WTC11 (cell line): ENCODE measurements at regions not wholly inside any gene's neighbourhood (a gene's known extent, or its start where the extent isn't known, plus 50 kb on each side); places are given as distances from the start of the nearest gene placed in this dataset.

ENCODE experiments used
- ATAC-seq: fragments of 200-7000 bp; cut with Tn5 transposase; 2 replicates; pipeline ENCODE4 v1.10.0; 2021; ENCODE audit warnings: mild to moderate bottlenecking, moderate library complexity
- CTCF ChIA-PET: fragments of 300-600 bp; sonication (Branson Sonifier 250); formaldehyde crosslinking; loops from one replicate; lab custom pipeline; 2021; ENCODE audit warnings: antibody characterized with exemption; lab: Charles Lee
- POLR2A ChIA-PET: fragments of 350-600 bp; sonication (Branson Sonifier 250); formaldehyde crosslinking; loops from one replicate; lab custom pipeline; 2021; ENCODE audit warnings: antibody characterized with exemption; lab: Charles Lee
- DNase-seq: peaks from one replicate; pipeline ENCODE4 v3.0.0; 2021; ENCODE audit warnings: low spot score
- H3K27ac Mint-ChIP-seq: 2 replicates; pipeline ENCODE4 v1.8.0; 2021; ENCODE audit warnings: mixed read lengths
- H3K27me3 Mint-ChIP-seq: 2 replicates; pipeline ENCODE4 v1.8.0; 2021; ENCODE audit warnings: low read depth, mild to moderate bottlenecking, moderate library complexity, mixed read lengths
- H3K36me3 Mint-ChIP-seq: 2 replicates; pipeline ENCODE4 v1.8.0; 2021; ENCODE audit warnings: mixed read lengths
- H3K4me1 Mint-ChIP-seq: 2 replicates; pipeline ENCODE4 v1.8.0; 2022; ENCODE audit warnings: mixed read lengths
- H3K4me3 Mint-ChIP-seq: 2 replicates; pipeline ENCODE4 v1.8.0; 2021; ENCODE audit warnings: mild to moderate bottlenecking, moderate library complexity, mixed read lengths
- H3K9me3 Mint-ChIP-seq: 2 replicates; pipeline ENCODE4 v1.8.0; 2021; ENCODE audit warnings: mixed read lengths
- E2F1 ChIP-seq: sonication (generic); formaldehyde crosslinking; IDR thresholded peaks from 2 replicates; pipeline ENCODE4 v1.8.0; 2022; ENCODE audit warnings: mild to moderate bottlenecking, missing genetic modification reagents
- GRHL2 ChIP-seq: fragments of 250-450 bp; sonication (Bioruptor Pico); IDR thresholded peaks from 2 replicates; pipeline ENCODE4 v1.8.0; 2022; ENCODE audit warnings: mild to moderate bottlenecking, moderate library complexity; ENCODE audit not compliant: insufficient replicate concordance, severe bottlenecking
- JAZF1 ChIP-seq: fragments of 250-450 bp; sonication (Bioruptor Pico); IDR thresholded peaks from 2 replicates; pipeline ENCODE4 v1.9.0; 2021; ENCODE audit warnings: moderate library complexity, mild to moderate bottlenecking, inconsistent platforms
- MLX ChIP-seq: sonication (generic); formaldehyde crosslinking; IDR thresholded peaks from 2 replicates; pipeline ENCODE4 v1.8.1; 2023; ENCODE audit warnings: mild to moderate bottlenecking, missing genetic modification reagents, moderate library complexity
- MYBL2 ChIP-seq: sonication (generic); formaldehyde crosslinking; IDR thresholded peaks from 2 replicates; pipeline ENCODE4 v1.8.1; 2023; ENCODE audit warnings: mild to moderate bottlenecking, moderate library complexity, missing genetic modification reagents
- NR3C1 ChIP-seq: sonication (generic); formaldehyde crosslinking; conservative IDR thresholded peaks from 2 replicates; pipeline ENCODE4 v1.8.1; 2023; ENCODE audit warnings: low read depth, mild to moderate bottlenecking, missing genetic modification reagents
- OVOL2 ChIP-seq: fragments of 250-450 bp; sonication (Bioruptor Pico); IDR thresholded peaks from 2 replicates; pipeline ENCODE4 v1.9.0; 2021; ENCODE audit warnings: mild to moderate bottlenecking, borderline replicate concordance
- SMAD3 ChIP-seq: sonication (generic); formaldehyde crosslinking; IDR thresholded peaks from 2 replicates; pipeline ENCODE4 v1.8.0; 2022; ENCODE audit warnings: missing genetic modification reagents, mild to moderate bottlenecking, borderline replicate concordance
- SOX15 ChIP-seq: fragments of 250-450 bp; sonication (Bioruptor Pico); IDR thresholded peaks from 2 replicates; pipeline ENCODE4 v1.9.0; 2021; ENCODE audit warnings: mild to moderate bottlenecking
- TEAD1 ChIP-seq: sonication (generic); formaldehyde crosslinking; IDR thresholded peaks from 2 replicates; pipeline ENCODE4 v1.8.0; 2022; ENCODE audit warnings: mild to moderate bottlenecking, missing genetic modification reagents
- USF1 ChIP-seq: sonication (generic); formaldehyde crosslinking; IDR thresholded peaks from 2 replicates; pipeline ENCODE4 v1.8.0; 2022; ENCODE audit warnings: mild to moderate bottlenecking, missing genetic modification reagents
- ZNF121 ChIP-seq: sonication (generic); formaldehyde crosslinking; IDR thresholded peaks from 2 replicates; pipeline ENCODE4 v1.8.0; 2023; ENCODE audit warnings: missing genetic modification reagents
- ZNF317 ChIP-seq: sonication (generic); formaldehyde crosslinking; IDR thresholded peaks from 2 replicates; pipeline ENCODE4 v1.8.1; 2023; ENCODE audit warnings: low read depth, mild to moderate bottlenecking, moderate library complexity, missing genetic modification reagents, borderline replicate concordance
- ZNF425 ChIP-seq: fragments of 250-450 bp; sonication (Bioruptor Pico); conservative IDR thresholded peaks from 2 replicates; pipeline ENCODE4 v1.9.0; 2021; ENCODE audit warnings: mild to moderate bottlenecking
- TF ChIP-seq, protein P1 (sequence below): sonication (generic); formaldehyde crosslinking; conservative IDR thresholded peaks from 2 replicates; pipeline ENCODE4 v1.8.1; 2023; ENCODE audit warnings: mild to moderate bottlenecking, low read depth, missing genetic modification reagents, moderate library complexity
- TF ChIP-seq, protein P2 (sequence below): sonication (generic); formaldehyde crosslinking; IDR thresholded peaks from 2 replicates; pipeline ENCODE4 v1.8.0; 2023; ENCODE audit warnings: mild to moderate bottlenecking, missing genetic modification reagents
- TF ChIP-seq, protein P3 (sequence below): sonication (generic); formaldehyde crosslinking; IDR thresholded peaks from 2 replicates; pipeline ENCODE4 v1.8.1; 2023; ENCODE audit warnings: mild to moderate bottlenecking, moderate library complexity, missing genetic modification reagents
- TF ChIP-seq, protein P4 (sequence below): sonication (generic); formaldehyde crosslinking; IDR thresholded peaks from 2 replicates; pipeline ENCODE4 v1.8.1; 2023; ENCODE audit warnings: mild to moderate bottlenecking, missing genetic modification reagents

DNA sequence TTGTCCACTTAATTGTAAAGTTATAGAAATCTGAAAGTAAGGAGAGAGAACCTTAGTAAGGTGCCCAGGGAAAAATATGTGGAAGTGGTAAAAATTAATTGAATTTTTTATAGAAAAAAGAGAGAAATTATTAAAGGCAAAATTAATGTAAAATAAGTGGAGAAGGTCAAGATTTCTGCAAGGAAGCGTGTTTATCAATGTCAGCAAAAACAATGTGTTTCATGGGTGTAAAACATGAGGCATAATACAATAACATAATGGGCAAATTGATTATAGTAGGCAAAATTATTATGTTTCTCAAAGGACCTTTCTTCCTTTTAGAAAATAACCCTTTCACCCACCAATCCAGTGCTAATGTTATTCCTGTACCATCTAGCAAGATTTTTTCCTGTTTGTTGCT, 1520.1 kb downstream of the REEP3 start:
- no peak overlapping the region for H3K4me3 Mint-ChIP-seq
- H3K27ac Mint-ChIP-seq = no peak overlapping the region
- peaks cover 5% of the 10 kb centered on the region for H3K36me3 Mint-ChIP-seq
- no peak for ATAC-seq
- POLR2A ChIA-PET = no interaction called here
- no peaks in the 10 kb centered on the region for H3K27me3 Mint-ChIP-seq
- peaks cover 35% of the 10 kb centered on the region for H3K9me3 Mint-ChIP-seq
- TF ChIP-seq, protein P1, sequence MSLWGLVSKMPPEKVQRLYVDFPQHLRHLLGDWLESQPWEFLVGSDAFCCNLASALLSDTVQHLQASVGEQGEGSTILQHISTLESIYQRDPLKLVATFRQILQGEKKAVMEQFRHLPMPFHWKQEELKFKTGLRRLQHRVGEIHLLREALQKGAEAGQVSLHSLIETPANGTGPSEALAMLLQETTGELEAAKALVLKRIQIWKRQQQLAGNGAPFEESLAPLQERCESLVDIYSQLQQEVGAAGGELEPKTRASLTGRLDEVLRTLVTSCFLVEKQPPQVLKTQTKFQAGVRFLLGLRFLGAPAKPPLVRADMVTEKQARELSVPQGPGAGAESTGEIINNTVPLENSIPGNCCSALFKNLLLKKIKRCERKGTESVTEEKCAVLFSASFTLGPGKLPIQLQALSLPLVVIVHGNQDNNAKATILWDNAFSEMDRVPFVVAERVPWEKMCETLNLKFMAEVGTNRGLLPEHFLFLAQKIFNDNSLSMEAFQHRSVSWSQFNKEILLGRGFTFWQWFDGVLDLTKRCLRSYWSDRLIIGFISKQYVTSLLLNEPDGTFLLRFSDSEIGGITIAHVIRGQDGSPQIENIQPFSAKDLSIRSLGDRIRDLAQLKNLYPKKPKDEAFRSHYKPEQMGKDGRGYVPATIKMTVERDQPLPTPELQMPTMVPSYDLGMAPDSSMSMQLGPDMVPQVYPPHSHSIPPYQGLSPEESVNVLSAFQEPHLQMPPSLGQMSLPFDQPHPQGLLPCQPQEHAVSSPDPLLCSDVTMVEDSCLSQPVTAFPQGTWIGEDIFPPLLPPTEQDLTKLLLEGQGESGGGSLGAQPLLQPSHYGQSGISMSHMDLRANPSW (CRISPR knock-in tag) = no peak
- TF ChIP-seq, protein P2, sequence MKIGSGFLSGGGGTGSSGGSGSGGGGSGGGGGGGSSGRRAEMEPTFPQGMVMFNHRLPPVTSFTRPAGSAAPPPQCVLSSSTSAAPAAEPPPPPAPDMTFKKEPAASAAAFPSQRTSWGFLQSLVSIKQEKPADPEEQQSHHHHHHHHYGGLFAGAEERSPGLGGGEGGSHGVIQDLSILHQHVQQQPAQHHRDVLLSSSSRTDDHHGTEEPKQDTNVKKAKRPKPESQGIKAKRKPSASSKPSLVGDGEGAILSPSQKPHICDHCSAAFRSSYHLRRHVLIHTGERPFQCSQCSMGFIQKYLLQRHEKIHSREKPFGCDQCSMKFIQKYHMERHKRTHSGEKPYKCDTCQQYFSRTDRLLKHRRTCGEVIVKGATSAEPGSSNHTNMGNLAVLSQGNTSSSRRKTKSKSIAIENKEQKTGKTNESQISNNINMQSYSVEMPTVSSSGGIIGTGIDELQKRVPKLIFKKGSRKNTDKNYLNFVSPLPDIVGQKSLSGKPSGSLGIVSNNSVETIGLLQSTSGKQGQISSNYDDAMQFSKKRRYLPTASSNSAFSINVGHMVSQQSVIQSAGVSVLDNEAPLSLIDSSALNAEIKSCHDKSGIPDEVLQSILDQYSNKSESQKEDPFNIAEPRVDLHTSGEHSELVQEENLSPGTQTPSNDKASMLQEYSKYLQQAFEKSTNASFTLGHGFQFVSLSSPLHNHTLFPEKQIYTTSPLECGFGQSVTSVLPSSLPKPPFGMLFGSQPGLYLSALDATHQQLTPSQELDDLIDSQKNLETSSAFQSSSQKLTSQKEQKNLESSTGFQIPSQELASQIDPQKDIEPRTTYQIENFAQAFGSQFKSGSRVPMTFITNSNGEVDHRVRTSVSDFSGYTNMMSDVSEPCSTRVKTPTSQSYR = no peak
- TF ChIP-seq, protein P3, sequence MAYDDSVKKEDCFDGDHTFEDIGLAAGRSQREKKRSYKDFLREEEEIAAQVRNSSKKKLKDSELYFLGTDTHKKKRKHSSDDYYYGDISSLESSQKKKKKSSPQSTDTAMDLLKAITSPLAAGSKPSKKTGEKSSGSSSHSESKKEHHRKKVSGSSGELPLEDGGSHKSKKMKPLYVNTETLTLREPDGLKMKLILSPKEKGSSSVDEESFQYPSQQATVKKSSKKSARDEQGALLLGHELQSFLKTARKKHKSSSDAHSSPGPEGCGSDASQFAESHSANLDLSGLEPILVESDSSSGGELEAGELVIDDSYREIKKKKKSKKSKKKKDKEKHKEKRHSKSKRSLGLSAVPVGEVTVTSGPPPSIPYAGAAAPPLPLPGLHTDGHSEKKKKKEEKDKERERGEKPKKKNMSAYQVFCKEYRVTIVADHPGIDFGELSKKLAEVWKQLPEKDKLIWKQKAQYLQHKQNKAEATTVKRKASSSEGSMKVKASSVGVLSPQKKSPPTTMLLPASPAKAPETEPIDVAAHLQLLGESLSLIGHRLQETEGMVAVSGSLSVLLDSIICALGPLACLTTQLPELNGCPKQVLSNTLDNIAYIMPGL (CRISPR knock-in tag) = no peak
- TF ChIP-seq USF1 (CRISPR knock-in tag) (no peak), ZNF425 (CRISPR knock-in tag) (no peak), MYBL2 (CRISPR knock-in tag) (no peak), MLX (no peak), E2F1 (CRISPR knock-in tag) (no peak), JAZF1 (CRISPR knock-in tag) (no peak), NR3C1 (CRISPR knock-in tag) (no peak), SOX15 (no peak), OVOL2 (no peak), GRHL2 (no peak), ZNF317 (CRISPR knock-in tag) (no peak), ZNF121 (CRISPR knock-in tag) (no peak), TEAD1 (CRISPR knock-in tag) (no peak), SMAD3 (CRISPR knock-in tag) (no peak)
- TF ChIP-seq, protein P4, sequence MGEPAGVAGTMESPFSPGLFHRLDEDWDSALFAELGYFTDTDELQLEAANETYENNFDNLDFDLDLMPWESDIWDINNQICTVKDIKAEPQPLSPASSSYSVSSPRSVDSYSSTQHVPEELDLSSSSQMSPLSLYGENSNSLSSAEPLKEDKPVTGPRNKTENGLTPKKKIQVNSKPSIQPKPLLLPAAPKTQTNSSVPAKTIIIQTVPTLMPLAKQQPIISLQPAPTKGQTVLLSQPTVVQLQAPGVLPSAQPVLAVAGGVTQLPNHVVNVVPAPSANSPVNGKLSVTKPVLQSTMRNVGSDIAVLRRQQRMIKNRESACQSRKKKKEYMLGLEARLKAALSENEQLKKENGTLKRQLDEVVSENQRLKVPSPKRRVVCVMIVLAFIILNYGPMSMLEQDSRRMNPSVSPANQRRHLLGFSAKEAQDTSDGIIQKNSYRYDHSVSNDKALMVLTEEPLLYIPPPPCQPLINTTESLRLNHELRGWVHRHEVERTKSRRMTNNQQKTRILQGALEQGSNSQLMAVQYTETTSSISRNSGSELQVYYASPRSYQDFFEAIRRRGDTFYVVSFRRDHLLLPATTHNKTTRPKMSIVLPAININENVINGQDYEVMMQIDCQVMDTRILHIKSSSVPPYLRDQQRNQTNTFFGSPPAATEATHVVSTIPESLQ (CRISPR knock-in tag) = no peak
- TF ChIP-seq, all 79 proteins: peak for 0
- DNase-seq = no peak
- no peaks in the 10 kb centered on the region for H3K4me1 Mint-ChIP-seq
- CTCF ChIA-PET = no interaction called here
